ENCODE measurements at regions not wholly inside any gene's neighbourhood (a gene's known extent, or its start where the extent isn't known, plus 50 kb on each side); places are given as distances from the start of the nearest gene placed in this dataset.

DNA sequence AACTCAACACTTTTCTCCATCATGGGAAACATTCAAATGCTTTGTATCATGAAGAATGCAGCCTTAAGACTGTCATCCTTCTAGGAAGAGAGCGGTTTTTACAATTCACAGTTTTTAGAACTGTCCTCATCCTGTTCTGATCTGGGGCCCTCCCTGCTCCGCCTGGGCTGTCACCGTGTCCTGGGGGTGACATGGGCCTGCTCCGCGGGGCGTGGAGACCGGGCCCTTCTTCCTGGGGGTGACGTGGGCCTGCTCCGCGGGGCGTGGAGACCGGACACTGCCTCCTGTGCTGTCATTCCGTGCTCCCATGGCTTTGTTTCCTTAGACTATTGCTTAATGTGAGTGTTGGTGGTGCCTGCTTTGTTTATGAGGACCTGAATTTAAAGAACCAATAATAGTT is 122.8 kb downstream of the TMEM18 start:
- DNase-seq (ENCODE audit: low spot score): no peak

DNA sequence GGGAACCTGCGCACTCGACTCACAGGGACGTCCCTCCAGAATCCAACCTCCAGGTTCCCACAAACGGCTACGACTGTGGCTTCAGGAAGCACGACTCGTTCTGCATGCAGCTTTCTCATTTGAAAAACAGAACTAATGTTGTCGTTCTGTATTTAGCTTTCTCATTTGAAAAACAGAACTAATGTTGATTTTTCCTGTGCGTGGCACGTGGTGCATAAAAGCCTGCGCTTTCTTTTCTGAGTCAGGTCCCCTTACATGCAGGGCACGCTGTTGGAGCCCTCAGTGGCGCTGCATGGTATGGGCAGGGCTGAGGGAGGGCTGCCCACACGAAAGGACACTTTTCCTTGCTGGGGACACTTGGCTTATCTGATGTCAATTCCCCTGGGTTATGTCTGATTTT is 124.3 kb downstream of the TMEM18 start:
- DNase-seq (ENCODE audit: low spot score): no peak

DNA sequence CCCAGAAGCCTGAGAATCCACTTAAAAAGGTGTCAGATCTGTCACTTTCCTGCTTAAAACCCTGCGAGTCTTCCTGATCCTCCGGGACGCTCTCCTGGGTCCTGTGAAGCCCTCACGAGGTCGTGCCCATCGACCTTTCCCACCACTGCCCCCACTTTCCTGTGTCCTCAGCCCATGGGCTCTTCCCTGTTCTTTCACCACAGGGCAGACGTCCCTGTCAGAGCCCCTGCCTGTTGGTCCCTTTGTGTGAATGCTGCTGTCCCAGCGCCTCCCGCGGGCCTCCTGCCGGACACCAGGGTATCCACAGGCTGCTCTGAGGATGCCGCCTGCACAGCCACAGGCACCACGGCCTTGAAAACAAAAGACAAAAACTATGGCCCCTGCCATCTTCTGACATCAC is 125.6 kb downstream of the TMEM18 start:
- no peak for DNase-seq (ENCODE audit: low spot score)

DNA sequence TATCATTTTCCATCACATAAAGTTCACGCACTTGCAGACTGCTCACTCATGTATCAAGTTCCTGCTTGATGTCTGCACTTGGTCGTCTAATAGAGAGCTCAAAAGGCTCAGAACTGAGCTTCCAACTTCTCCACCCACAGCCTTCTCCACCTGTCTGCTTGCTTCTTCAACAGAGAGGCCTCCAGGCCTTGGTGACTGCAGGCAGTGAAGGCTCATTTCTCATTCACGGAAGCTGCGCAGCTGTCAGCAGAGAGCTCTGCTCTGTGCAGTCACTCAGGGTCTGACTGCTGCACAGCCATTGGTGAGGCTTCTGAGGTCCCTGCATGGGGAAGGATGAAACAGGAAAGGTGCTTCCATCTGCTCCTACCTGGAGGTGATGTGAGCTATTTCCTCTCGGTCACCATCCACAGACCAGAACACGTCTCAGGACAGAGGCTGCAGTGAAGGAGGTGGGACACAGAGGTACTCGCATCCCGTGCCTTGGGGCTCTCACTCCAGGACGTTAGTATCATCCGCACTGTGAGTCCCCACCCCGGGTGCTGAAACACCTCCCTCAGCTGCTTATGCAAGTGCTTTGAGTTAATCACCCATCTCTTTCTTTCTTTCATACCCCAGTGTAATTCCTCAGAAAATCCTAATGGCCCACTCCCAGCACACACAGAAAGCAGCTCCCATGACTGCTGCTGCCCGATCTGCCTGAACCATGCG is 126.2 kb downstream of the TMEM18 start:
- no peak for DNase-seq (ENCODE audit: low spot score)

DNA sequence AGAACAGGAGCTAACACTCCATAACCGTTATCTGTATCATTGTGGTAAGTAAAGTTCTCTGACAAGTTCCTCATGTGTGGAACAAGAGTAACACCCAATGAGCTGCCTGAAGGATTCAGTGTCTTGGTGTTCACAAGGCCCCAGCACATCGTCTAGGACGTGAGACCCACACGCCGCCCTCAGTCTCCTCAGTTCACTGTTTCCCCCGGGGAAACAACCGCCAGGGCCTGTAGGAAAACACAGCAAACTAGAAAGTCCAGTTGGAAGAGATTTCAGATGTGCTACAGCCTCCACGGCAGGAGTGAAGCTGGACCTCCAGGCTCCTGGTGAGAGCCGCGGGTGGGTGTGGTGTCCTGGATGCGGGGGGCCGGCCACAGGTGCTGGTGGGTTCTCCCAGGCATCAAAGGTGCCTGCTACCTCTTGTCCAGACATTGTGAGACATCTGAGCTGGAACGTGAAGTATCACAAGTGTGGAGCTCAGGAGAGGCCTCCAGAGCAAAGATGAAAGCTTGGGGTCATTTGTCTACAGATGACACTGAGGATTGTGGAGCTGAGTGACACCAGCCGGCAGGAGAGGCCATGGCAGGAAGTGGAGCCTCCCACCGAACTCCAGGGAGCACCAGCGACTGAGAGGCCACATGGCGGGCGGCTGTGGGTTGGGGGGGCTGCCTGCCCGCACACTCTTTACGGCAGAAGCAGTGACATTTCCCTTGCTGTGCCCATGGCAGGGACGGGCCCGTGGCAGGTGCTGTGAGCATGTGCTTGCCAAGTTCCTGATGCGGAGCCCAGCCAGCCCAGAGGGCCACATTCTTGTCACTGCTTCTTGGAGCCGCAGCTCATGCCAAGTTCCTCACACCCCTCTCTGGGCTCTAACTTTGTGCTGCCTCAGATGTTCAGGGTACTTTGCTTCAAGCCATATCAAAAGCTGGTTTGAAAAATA is 131.2 kb downstream of the TMEM18 start:
- DNase-seq (ENCODE audit: low spot score): no peak

DNA sequence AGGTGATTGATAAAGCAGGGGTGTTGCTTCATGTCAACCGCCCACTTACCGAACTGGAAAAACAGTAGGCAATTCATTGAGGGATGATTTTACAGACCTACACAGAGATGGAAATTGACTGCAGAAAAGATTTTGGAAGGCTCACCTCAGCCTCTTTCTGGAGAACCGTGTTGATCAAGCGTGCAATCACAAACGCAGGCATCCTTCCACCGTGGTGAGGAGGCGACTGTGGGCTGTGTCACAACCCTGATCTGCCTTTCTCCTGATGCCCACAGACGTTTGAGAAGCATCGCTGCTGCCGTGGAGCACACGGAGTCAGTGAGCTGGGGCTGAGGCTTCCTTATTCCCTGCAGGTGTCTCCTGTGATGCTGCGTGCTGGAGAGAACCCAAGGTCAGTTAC is 132.0 kb downstream of the TMEM18 start:
- DNase-seq (ENCODE audit: low spot score): no peak

DNA sequence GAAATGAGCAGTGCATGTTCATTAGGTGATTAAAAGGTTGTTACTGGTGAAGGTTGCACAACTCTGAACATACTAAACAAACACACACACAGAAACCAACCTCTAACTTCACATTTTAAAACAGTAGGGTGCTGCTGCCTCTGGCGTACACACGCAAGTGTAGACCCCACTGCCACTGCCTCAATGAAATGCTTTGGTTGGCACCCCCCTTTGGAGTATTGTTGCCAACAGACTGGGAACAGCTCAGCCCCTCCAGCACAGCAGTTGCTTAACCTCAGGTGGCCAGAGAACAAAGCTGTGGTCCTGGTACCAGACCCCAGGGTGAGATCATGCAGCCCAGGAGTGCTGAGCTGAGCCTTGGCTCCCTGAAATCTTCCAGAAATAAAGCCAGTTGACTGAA is 138.6 kb downstream of the TMEM18 start:
- DNase-seq (ENCODE audit: low spot score): no peak

DNA sequence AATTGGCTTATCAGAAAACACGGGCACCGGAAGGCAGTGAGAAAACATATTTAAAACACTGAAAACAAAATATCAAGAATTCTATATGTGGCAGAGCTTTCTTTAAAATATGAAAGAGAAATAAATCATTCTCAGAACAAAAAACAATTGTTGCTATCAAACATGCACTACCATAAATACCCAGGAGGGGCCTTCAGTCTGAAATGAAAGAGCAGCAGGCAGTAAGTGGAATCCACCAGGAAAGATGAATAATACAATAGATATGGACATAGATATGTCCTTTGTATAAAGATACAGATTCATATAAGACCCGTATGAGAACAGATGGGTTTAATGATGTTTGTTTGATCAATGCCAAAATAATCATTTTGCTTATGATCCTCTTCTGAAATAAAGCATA is 142.0 kb downstream of the TMEM18 start:
- DNase-seq (ENCODE audit: low spot score): no peak

DNA sequence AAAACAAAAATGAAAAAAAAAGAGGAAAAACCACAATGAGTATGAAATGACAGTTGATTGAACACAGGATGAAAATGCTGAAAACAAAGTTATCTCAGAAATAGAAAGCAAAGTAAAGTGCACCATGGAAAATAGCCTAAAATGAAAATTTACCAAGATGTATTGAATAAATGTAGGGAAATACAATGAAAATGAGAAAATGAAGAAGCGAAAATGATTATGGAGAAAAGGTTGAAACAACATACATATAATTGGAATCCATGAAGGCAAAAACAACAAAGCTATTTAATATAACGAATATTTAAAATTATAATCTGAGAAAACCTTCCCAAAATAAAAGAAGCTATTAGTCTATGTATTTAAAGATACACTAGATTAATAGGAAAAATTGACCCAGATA is 147.4 kb downstream of the TMEM18 start:
- DNase-seq (ENCODE audit: low spot score): no peak

DNA sequence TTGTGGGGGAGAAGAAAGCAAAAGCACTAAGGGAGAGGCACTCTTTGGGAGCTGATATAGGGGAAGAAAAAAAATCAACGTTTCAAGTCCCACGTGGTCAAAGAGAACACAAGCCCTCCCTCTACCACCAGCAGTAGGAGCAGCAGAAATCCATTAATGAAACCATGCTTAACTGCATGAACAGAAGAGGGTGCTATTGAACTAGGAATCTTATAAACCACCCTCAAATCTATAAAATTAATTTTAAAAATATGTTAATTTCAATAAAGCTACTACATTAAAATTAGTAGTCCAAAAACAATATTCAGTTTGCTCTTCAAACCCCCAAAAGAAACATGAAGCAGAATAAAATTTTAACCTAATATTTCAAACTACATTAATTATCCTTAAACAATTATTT is 147.8 kb downstream of the TMEM18 start:
- DNase-seq (ENCODE audit: low spot score): no peak

DNA sequence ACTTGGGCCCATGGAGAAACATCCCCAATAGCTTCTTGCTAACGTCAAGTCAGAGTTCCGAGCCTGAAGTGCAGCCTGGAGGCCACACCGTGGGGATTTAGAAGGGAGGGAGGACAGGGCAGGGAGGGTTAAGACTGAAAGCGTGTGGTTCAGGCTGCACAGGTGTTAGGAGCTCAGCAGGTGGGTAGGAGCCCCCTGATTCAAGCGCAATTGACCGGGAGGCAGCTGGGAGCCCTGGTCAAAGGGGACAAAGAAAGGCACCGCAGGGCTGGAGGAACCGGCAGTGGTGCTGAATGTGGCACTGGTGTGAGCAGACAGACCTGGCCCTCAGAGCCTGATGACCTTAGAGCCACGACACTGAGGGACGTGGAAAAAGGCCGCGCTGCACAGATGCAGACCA is 149.6 kb downstream of the TMEM18 start:
- no peak for DNase-seq (ENCODE audit: low spot score)

DNA sequence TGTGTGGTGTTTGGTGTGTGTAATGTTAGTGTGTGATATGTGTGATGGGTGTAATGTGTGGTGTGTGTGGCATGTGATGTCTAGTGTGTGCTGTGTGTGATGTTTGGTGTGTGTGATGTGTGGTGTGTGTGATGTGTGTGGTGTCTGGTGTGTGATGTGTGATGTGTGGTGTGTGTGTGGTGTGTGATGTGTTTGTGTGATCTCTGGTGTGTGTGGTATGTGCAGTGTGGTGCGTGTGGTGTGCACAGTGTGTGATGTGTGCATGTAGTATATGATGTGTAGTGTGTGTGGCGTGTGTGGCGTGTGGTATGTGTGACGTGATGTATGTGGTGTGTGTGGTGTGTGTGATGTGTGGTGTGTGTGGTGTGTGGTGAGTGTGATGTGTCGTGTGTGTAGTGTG is 150.3 kb downstream of the TMEM18 start:
- no peak for DNase-seq (ENCODE audit: low spot score)

DNA sequence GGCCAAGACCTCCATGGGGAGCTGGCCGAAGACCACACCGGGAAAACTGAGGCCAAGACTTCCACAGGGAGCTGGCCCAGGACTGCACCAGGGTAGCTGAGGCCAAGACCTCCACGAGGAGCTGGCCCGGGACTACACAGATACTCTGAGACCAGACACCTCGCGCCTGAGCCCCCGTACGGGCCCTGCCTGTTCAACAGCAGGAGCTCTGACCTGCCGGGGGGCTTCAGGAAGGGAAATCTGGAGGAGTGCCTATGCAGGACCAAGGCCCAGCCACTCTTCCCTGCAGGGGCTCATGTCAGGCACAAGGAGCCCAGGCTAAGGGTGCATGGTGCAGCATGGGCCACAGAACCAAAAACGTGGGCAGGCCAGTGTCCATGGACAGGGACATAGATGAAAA is 151.6 kb downstream of the TMEM18 start:
- no peak for DNase-seq (ENCODE audit: low spot score)

DNA sequence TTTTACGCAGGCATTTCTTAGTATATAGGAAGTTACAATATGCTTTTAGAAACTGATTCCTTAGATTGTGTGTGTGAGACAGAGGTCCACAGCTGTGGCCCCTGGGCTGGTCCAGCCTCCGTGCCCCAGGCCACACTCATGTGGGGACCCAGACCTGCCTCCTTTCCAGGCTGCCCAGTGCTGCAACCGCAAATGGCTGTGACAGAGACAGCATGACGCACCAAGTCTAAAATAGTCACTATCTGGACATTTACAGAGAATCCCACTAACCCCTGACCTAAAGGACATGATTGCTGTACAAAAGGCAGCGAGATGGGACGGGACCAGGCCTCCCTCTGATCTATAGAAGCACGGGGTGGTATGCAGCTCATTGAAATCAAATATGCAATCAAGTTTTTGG is 152.2 kb downstream of the TMEM18 start:
- no peak for DNase-seq (ENCODE audit: low spot score)

DNA sequence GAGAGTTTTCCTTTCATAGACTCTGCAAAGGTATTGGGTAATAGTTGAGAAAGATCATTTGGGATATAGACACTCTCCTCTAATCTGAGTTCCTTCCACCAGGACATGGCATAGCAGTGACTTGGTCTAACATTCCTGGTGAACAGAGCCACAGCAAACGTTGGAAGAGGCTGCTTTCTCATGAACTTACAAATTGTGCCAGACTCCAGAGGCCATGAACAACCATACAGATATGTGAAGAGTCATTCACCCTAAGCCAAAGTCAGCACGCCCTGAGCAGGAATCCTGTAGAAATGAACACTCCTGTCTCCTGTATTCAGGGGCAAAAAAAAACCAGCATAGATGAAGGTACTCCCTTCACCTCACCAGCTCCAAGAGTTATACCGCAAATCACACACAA is 152.8 kb downstream of the TMEM18 start:
- DNase-seq (ENCODE audit: low spot score): no peak

DNA sequence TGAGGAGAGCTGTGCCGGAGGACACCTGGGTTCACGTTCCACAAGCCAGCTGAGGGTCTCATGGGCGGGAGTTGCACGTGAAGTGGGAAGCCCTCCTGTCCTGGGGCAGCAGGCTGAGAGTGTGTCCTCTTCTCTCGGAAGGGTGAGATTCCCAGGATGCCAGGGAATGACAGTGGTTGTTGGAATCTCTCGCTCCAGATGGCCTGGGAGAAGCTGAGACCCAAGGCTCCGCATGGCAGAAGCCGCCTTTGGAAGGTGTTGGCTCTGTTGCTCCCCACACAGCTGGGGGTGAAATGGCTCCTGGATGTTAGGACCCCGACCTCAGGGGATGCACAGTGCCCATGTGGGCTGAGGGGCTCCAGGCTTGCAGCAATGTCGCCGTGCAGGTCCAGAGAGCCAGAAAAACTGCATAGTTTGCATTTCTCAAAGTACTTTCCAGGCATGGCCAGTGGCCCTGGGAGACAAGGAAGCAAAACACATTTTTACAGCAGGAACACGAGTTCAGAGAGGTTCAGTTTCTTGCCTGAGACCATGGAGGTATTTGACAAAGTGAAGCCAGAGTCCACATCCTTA is 153.4 kb downstream of the TMEM18 start:
- DNase-seq (ENCODE audit: low spot score): no peak

DNA sequence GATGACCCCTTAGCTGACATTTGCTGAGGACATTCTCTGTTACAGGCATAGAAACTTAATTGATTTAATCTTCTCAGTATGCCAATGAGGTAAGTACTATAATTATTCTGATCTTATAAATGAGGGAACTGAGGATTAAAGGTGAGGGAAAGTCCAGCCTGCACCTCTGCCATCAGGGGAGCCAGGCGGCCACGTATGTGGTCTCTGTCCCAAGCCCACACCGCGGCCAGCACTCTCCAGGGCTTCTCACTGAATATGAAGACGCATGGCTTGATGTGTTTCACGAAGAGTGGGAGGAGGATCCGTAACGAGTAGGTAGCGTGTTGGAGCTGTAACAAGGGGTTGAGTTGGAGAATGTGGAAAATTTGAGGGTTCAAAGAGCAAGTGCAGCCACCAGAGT is 154.4 kb downstream of the TMEM18 start:
- DNase-seq (ENCODE audit: low spot score): no peak

DNA sequence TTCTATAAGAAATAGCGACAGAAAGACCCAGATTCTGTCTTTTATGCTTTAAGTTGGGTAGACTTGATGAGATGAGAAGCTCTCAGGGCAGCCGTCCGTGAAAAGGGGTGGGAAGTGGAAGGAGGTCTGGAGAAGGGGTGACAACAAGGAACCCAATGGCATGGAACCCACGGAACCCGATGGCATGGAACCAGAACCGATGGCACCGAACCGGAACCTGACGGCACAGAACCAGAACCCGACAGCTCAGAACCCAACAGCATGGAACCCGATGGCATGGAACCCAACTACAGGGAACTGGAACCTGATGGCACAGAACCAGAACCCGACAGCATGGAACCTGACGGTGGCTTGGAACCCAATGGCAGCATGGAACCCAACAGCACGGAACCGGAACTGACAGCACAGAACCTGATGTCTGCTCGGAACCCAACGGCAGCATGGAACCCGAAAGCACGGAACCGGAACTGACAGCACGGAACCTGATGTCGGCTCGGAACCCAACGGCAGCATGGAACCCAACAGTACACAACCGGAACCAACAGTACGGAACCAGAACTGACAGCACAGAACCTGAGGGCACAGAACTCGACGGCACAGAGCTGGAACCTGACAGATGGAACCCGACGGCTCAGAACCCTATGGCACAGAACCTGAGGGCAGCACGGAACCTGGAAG is 155.2 kb downstream of the TMEM18 start:
- no peak for DNase-seq (ENCODE audit: low spot score)

DNA sequence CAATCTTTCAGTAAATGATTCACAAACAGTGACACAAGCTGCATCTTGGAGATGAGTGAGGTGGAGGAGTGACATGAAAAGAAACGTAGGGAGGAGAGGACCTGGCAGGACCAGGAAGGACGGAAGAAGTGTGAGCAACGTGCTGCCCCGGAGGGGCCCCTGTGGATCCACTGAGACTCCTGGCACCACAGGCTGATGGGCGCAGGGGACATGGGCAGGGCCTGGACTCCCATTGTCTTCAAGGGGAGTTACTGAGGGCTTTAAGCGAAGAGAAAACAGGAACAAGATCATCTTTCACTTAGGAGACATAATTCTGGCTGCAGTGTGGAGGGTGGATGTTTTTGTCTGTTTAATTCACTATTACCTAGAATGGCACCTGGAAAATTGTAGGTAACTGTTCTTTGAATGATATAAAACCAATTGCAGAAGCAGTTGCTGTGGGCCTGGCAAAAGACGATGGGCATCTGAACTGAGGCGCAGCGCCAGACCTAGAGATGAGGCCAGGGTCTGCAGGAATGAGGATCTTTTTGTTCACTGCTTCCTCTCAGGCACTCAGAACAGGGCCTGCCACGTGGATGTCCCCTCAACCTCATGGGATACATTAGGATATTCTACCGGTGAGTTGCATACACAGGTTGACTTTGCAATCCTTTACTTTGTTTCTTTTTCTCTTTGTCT is 156.4 kb downstream of the TMEM18 start:
- no peak for DNase-seq (ENCODE audit: low spot score)

DNA sequence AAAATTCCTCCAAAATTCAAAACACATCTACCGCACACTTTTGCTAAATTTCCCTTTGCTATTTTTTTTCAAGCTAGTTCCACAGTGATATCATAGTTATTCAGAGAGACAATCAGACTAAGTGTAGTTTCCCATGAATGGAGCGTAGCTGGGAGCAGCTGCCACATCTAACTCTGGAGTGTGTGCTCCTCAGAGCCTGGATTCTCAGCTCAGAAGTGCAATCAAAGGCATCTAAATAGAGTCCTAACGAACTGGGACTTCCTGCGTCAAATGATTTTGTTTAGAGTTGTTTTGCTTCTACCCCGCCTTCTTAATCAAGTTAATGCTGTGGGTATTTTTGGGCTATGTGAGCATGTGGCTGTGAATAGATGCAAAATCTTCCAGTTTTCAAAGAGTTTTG is 160.3 kb downstream of the TMEM18 start:
- DNase-seq (ENCODE audit: low spot score): no peak

DNA sequence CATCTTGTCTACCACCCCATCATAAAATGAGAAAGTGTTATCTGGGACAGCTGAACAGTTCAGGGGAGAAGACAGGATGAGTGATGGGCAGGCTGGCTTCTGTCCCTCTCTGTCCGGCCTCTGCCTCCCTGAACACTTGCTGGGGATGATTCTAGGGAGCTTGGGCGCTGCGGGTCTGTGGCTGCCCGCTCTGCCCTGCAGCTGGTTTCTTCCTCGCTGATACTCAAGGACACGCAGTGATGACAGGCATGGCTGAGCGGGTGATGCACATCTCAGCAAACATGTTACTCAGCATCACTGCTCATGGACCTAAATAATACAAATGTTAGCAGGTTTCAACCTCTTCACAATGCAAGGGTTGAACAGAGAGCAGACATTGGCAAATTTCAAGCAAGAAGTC is 161.1 kb downstream of the TMEM18 start:
- no peak for DNase-seq (ENCODE audit: low spot score)
